HG03342 (cell line): ENCODE measurements at regions not wholly inside any gene's neighbourhood (a gene's known extent, or its start where the extent isn't known, plus 50 kb on each side); places are given as distances from the start of the nearest gene placed in this dataset.

ENCODE experiments used
- ATAC-seq: cut with Tn5 transposase; IDR thresholded peaks from one replicate; pipeline ENCODE4 v1.9.1; 2021; ENCODE audit warnings: mild to moderate bottlenecking, moderate library complexity; ENCODE audit not compliant: unreplicated experiment

GRCh38 chr4:11597506-11597905, 168.8 kb upstream of the HS3ST1 start:
- no peak for ATAC-seq

GRCh38 chr4:11596989-11597388, 168.3 kb upstream of the HS3ST1 start:
- no peak for ATAC-seq

- ATAC-seq = no peak
Measured at GRCh38 chr4:11593576-11594116, 165.0 kb upstream of the HS3ST1 start.

GRCh38 chr4:11592276-11592675, 163.6 kb upstream of the HS3ST1 start:
- ATAC-seq = no peak

- no peak for ATAC-seq
Measured at GRCh38 chr4:11590132-11590531, 161.4 kb upstream of the HS3ST1 start.

GRCh38 chr4:11589676-11590075, 161.0 kb upstream of the HS3ST1 start:
- no peak for ATAC-seq

GRCh38 chr4:11587797-11588196, 159.1 kb upstream of the HS3ST1 start:
- ATAC-seq = no peak

- no peak for ATAC-seq
Measured at GRCh38 chr4:11585506-11585905, 156.8 kb upstream of the HS3ST1 start.

- ATAC-seq = no peak
Measured at GRCh38 chr4:11568511-11568910, 139.8 kb upstream of the HS3ST1 start.

- peak; percentile 77 for ATAC-seq
Measured at GRCh38 chr4:11566444-11567022, 137.8 kb upstream of the HS3ST1 start.

GRCh38 chr4:11565899-11566298, 137.2 kb upstream of the HS3ST1 start:
- ATAC-seq = no peak

GRCh38 chr4:11565213-11565612, 136.5 kb upstream of the HS3ST1 start:
- no peak for ATAC-seq

GRCh38 chr4:11564021-11564420, 135.3 kb upstream of the HS3ST1 start:
- ATAC-seq = no peak

- ATAC-seq = no peak
Measured at GRCh38 chr4:11549525-11549924, 120.8 kb upstream of the HS3ST1 start.

GRCh38 chr4:11548597-11549082, 119.9 kb upstream of the HS3ST1 start:
- ATAC-seq = peak; percentile 93

GRCh38 chr4:11546391-11547175, 117.9 kb upstream of the HS3ST1 start:
- ATAC-seq = no peak

- ATAC-seq = no peak
Measured at GRCh38 chr4:11545651-11546050, 117.0 kb upstream of the HS3ST1 start.

GRCh38 chr4:11544211-11544610, 115.5 kb upstream of the HS3ST1 start:
- ATAC-seq = no peak

- ATAC-seq = no peak
Measured at GRCh38 chr4:11543706-11544105, 115.0 kb upstream of the HS3ST1 start.

- no peak for ATAC-seq
Measured at GRCh38 chr4:11542952-11543351, 114.3 kb upstream of the HS3ST1 start.

- no peak for ATAC-seq
Measured at GRCh38 chr4:11537846-11538245, 109.2 kb upstream of the HS3ST1 start.

- no peak for ATAC-seq
Measured at GRCh38 chr4:11535333-11535732, 106.6 kb upstream of the HS3ST1 start.
